GM23338 (cell line): ENCODE measurements at regions not wholly inside any gene's neighbourhood (a gene's known extent, or its start where the extent isn't known, plus 50 kb on each side); places are given as distances from the start of the nearest gene placed in this dataset.

ENCODE experiments used
- ATAC-seq: fragments of 200-7000 bp; cut with Tn5 transposase; 3 replicates; pipeline ENCODE4 v1.9.1; 2020
- DNase-seq: peaks from one replicate; pipeline ENCODE4 v3.0.0-alpha.2; 2015; ENCODE audit warnings: low spot score
- H2AFZ ChIP-seq: fragments of 200-600 bp; sonication (generic); 2 replicates; pipeline ENCODE4 v1.8.0; 2016; ENCODE audit warnings: antibody characterized with exemption, mild to moderate bottlenecking, moderate library complexity
- H3F3A ChIP-seq: fragments of 200-600 bp; sonication (generic); replicated peaks from 2 replicates; pipeline ENCODE4 v1.8.0; 2017; ENCODE audit warnings: antibody characterized with exemption, mixed run types, low read depth
- H3K27ac ChIP-seq: fragments of 200-600 bp; sonication (generic); 2 replicates; pipeline ENCODE4 v1.6.1; 2016; ENCODE audit warnings: low read depth
- H3K27me3 ChIP-seq: fragments of 200-600 bp; sonication (generic); 2 replicates; pipeline ENCODE4 v1.8.0; 2016; ENCODE audit warnings: mild to moderate bottlenecking, mixed run types, moderate library complexity; ENCODE audit not compliant: insufficient read depth
- H3K36me3 ChIP-seq: fragments of 200-600 bp; sonication (generic); 2 replicates; pipeline ENCODE4 v1.8.0; 2016; ENCODE audit warnings: mild to moderate bottlenecking; ENCODE audit not compliant: insufficient read depth
- H3K4me1 ChIP-seq: fragments of 200-600 bp; sonication (generic); 2 replicates; pipeline ENCODE4 v1.8.0; 2016; ENCODE audit warnings: mild to moderate bottlenecking, moderate library complexity; ENCODE audit not compliant: insufficient read depth
- H3K4me2 ChIP-seq: fragments of 200-600 bp; sonication (generic); 2 replicates; pipeline ENCODE4 v1.7.1; 2017; ENCODE audit warnings: mixed run types
- H3K4me3 ChIP-seq: fragments of 200-600 bp; sonication (generic); 2 replicates; pipeline ENCODE4 v1.6.1; 2016; ENCODE audit warnings: mixed run types
- H3K79me2 ChIP-seq: fragments of 200-600 bp; sonication (generic); replicated peaks from 2 replicates; pipeline ENCODE4 v1.8.0; 2017; ENCODE audit warnings: mild to moderate bottlenecking; ENCODE audit not compliant: insufficient read depth
- H3K9me2 ChIP-seq: fragments of 200-600 bp; sonication (generic); 2 replicates; pipeline ENCODE4 v1.8.0; 2017; ENCODE audit not compliant: insufficient read depth
- H4K20me1 ChIP-seq: fragments of 200-600 bp; sonication (generic); replicated peaks from 2 replicates; pipeline ENCODE4 v1.8.0; 2017; ENCODE audit warnings: mild to moderate bottlenecking; ENCODE audit not compliant: insufficient read depth
- H3K27ac Mint-ChIP-seq: 2 replicates; pipeline ENCODE4 v1.8.0; 2020; ENCODE audit warnings: inconsistent platforms, mild to moderate bottlenecking, moderate library complexity, mixed read lengths
- H3K27me3 Mint-ChIP-seq: 3 replicates; pipeline ENCODE4 v1.8.0; 2022; ENCODE audit warnings: low read depth, mild to moderate bottlenecking, moderate library complexity, mixed read lengths, inconsistent platforms; ENCODE audit not compliant: insufficient read depth, poor library complexity
- H3K36me3 Mint-ChIP-seq: 3 replicates; pipeline ENCODE4 v1.8.0; 2021; ENCODE audit warnings: low read depth, mild to moderate bottlenecking, inconsistent platforms, moderate library complexity, mixed read lengths
- H3K4me1 Mint-ChIP-seq: 3 replicates; pipeline ENCODE4 v1.8.0; 2020; ENCODE audit warnings: mild to moderate bottlenecking, inconsistent platforms, mixed read lengths
- H3K4me3 Mint-ChIP-seq: 3 replicates; pipeline ENCODE4 v1.8.0; 2021; ENCODE audit warnings: moderate library complexity, mild to moderate bottlenecking, inconsistent platforms, mixed read lengths
- H3K9me3 Mint-ChIP-seq: 3 replicates; pipeline ENCODE4 v1.8.0; 2020; ENCODE audit warnings: moderate library complexity, mild to moderate bottlenecking, inconsistent platforms, mixed read lengths
- CREB1 ChIP-seq: fragments of 250-450 bp; sonication (Bioruptor Pico); IDR thresholded peaks from 2 replicates; pipeline ENCODE4 v1.5.0; 2020; ENCODE audit warnings: low read depth, mild to moderate bottlenecking, moderate library complexity
- CTCF ChIP-seq, 2 experiments: fragments of 200-600 bp in 1 of 2; sonication (generic) in 1 of 2; conservative IDR thresholded peaks; 2 replicates each; pipeline versions ENCODE4 v1.5.1 to v1.6.1; 2016 to 2017; ENCODE audit warnings: antibody characterized with exemption in 2 of 2, low read depth in 2 of 2, mild to moderate bottlenecking in 2 of 2, moderate library complexity in 1 of 2
- EZH2 ChIP-seq: fragments of 200-600 bp; sonication (generic); IDR thresholded peaks from one replicate; pipeline ENCODE4 v1.8.0; 2017; ENCODE audit warnings: antibody characterized with exemption, mild to moderate bottlenecking, low read depth; ENCODE audit not compliant: unreplicated experiment
- EZH2phosphoT487 ChIP-seq: fragments of 200-600 bp; sonication (generic); IDR thresholded peaks from one replicate; pipeline ENCODE4 v1.8.1; 2018; ENCODE audit warnings: antibody characterized with exemption; ENCODE audit not compliant: unreplicated experiment
- JUNB ChIP-seq: IDR thresholded peaks from one replicate; pipeline ENCODE4 v1.6.1; 2016; ENCODE audit warnings: antibody characterized with exemption; ENCODE audit not compliant: unreplicated experiment
- NANOG ChIP-seq: IDR thresholded peaks from 2 replicates; pipeline ENCODE4 v1.6.1; 2016; ENCODE audit warnings: antibody characterized with exemption, borderline replicate concordance
- POLR2AphosphoS5 ChIP-seq: IDR thresholded peaks from 2 replicates; pipeline ENCODE4 v1.6.1; 2016; ENCODE audit warnings: antibody characterized with exemption, low read depth
- REST ChIP-seq: IDR thresholded peaks from one replicate; pipeline ENCODE4 v1.6.1; 2018; ENCODE audit warnings: antibody characterized with exemption; ENCODE audit not compliant: unreplicated experiment
- ZNF331 ChIP-seq: fragments of 250-450 bp; sonication (Bioruptor Pico); IDR thresholded peaks from 2 replicates; pipeline ENCODE4 v1.5.0; 2020; ENCODE audit warnings: low read depth, mild to moderate bottlenecking, moderate library complexity
- ZNF462 ChIP-seq: fragments of 250-450 bp; sonication (Bioruptor Pico); IDR thresholded peaks from 2 replicates; pipeline ENCODE4 v1.5.0; 2020; ENCODE audit warnings: mild to moderate bottlenecking, moderate library complexity

- no peak for TF ChIP-seq ZNF462 (CRISPR knock-in tag)
- no peak for TF ChIP-seq JUNB
- TF ChIP-seq EZH2phosphoT487, result no peak
- no peak for TF ChIP-seq POLR2AphosphoS5
- TF ChIP-seq CREB1 (CRISPR knock-in tag), result no peak
Measured at GRCh38 chr6:137656735-137657134, 162.5 kb upstream of the OLIG3 start (continued).

- H3K9me3 Mint-ChIP-seq, result peaks cover 51% of the 10 kb centered on the region
- no peak overlapping the region for H3K27ac ChIP-seq
- H3K27me3 Mint-ChIP-seq, result no peaks in the 10 kb centered on the region
- peaks cover 21% of the 10 kb centered on the region; the same call in 2 of the 3 replicates for H3K36me3 Mint-ChIP-seq
- H3K36me3 ChIP-seq, result peaks cover 10% of the 10 kb centered on the region; the same call in 1 of the 2 replicates
- ATAC-seq, result no peak
- no peaks in the 10 kb centered on the region for H3F3A ChIP-seq
- H3K9me2 ChIP-seq, result 0 out of 2 replicates have a peak, but pooled peaks cover 8% of the 10 kb centered on the region
- H3K4me3 ChIP-seq, result no peak overlapping the region
- no peaks in the 10 kb centered on the region for H4K20me1 ChIP-seq
- no peak overlapping the region for H3K27ac Mint-ChIP-seq
- no peaks in the 10 kb centered on the region for H3K27me3 ChIP-seq
- no peak overlapping the region for H3K4me2 ChIP-seq
- no peak overlapping the region for H3K4me3 Mint-ChIP-seq
- H2AFZ ChIP-seq, result no peak overlapping the region
- H3K4me1 ChIP-seq, result no peaks in the 10 kb centered on the region
- H3K4me1 Mint-ChIP-seq, result no peaks in the 10 kb centered on the region
- H3K79me2 ChIP-seq, result no peaks in the 10 kb centered on the region
- no peak for DNase-seq
- no peak for TF ChIP-seq JUNB
- no peak for TF ChIP-seq EZH2
- no peak for TF ChIP-seq EZH2phosphoT487
- TF ChIP-seq REST, result no peak
- no peak for TF ChIP-seq CTCF (conservative IDR thresholded peaks at IDR 0.05; ENCODE audit: low read depth in 2 of 2)
- no peak for TF ChIP-seq POLR2AphosphoS5
- TF ChIP-seq ZNF331 (CRISPR knock-in tag), result no peak
- no peak for TF ChIP-seq NANOG
Measured at GRCh38 chr6:137657351-137657911, 163.2 kb upstream of the OLIG3 start.
